ENCODE measurements at regions not wholly inside any gene's neighbourhood (a gene's known extent, or its start where the extent isn't known, plus 50 kb on each side); places are given as distances from the start of the nearest gene placed in this dataset.

DNA sequence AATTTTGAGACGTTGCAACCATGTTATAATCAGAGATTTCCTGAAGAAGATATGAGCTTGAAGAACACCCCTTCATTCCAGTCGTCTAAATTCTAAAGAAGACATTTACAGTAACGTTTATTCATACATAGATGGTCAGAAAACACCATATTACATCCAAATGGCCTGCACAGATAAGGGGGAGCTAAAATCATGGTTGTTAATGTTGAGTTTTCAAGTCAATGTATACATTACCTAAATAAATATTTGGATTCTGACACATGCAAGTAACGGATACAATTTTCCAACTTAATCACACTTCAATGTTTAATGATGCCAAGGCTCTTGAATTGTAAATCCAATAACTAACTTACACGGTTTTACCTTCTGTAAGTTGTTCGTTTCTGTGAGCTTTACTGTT, 318.4 kb downstream of the SLC6A15 start:
- no peaks in the 10 kb centered on the region for H3K9me3 Mint-ChIP-seq
- intact Hi-C loops (cut with micrococcal nuclease) = no loop called here
- DNase-seq = no peak
- TF ChIP-seq, protein P1, sequence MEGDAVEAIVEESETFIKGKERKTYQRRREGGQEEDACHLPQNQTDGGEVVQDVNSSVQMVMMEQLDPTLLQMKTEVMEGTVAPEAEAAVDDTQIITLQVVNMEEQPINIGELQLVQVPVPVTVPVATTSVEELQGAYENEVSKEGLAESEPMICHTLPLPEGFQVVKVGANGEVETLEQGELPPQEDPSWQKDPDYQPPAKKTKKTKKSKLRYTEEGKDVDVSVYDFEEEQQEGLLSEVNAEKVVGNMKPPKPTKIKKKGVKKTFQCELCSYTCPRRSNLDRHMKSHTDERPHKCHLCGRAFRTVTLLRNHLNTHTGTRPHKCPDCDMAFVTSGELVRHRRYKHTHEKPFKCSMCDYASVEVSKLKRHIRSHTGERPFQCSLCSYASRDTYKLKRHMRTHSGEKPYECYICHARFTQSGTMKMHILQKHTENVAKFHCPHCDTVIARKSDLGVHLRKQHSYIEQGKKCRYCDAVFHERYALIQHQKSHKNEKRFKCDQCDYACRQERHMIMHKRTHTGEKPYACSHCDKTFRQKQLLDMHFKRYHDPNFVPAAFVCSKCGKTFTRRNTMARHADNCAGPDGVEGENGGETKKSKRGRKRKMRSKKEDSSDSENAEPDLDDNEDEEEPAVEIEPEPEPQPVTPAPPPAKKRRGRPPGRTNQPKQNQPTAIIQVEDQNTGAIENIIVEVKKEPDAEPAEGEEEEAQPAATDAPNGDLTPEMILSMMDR (IDR thresholded peaks at IDR 0.05) = no peak
- Histone ChIP-seq H3K27me3 (ENCODE audit: control insufficient read depth in 2 of 2, insufficient read depth in 2 of 2, low read length in 2 of 2) (no peaks in the 10 kb centered on the region), H3K4me3 (replicated peaks in 1 of 3; ENCODE audit: low read depth in 2 of 3, low read length in 3 of 3) (no peak overlapping the region), H3K9ac (ENCODE audit: insufficient read depth, low read length, poor library complexity, severe bottlenecking) (no peak overlapping the region), H3K27ac (ENCODE audit: low read depth in 1 of 2, low read length in 2 of 2) (no peak overlapping the region), H3K4me1 (ENCODE audit: control insufficient read depth in 1 of 2, insufficient read depth in 2 of 2, low read length in 2 of 2) (no peaks in the 10 kb centered on the region), H3K79me2 (ENCODE audit: insufficient read depth, low read length) (no peaks in the 10 kb centered on the region), H3K4me2 (replicated peaks; ENCODE audit: extremely low read depth, low read length, poor library complexity, severe bottlenecking) (no peak overlapping the region), H3K9me3 (replicated peaks in 1 of 2; ENCODE audit: control insufficient read depth in 1 of 2, insufficient read depth in 1 of 2, low read length in 2 of 2) (no peaks in the 10 kb centered on the region), H2AFZ (ENCODE audit: insufficient read depth, low read depth, low read length, poor library complexity, severe bottlenecking) (no peak overlapping the region), H3K36me3 (replicated peaks in 1 of 2; ENCODE audit: control insufficient read depth in 1 of 2, insufficient read depth in 2 of 2, low read length in 2 of 2) (no peaks in the 10 kb centered on the region), H4K20me1 (ENCODE audit: insufficient read depth, low read length) (no peaks in the 10 kb centered on the region)
- H3K27ac Mint-ChIP-seq = no peak overlapping the region
- H3K27me3 Mint-ChIP-seq (ENCODE audit: low read depth in 3 of 3) = no peaks in the 10 kb centered on the region
- no peak overlapping the region for H3K4me3 Mint-ChIP-seq
- no peaks in the 10 kb centered on the region for H3K36me3 Mint-ChIP-seq
- WGBS (ENCODE audit: insufficient coverage) = 67% methylated on average over 1 of the region's 6 CpGs
- H3K4me1 Mint-ChIP-seq = no peaks in the 10 kb centered on the region

DNA sequence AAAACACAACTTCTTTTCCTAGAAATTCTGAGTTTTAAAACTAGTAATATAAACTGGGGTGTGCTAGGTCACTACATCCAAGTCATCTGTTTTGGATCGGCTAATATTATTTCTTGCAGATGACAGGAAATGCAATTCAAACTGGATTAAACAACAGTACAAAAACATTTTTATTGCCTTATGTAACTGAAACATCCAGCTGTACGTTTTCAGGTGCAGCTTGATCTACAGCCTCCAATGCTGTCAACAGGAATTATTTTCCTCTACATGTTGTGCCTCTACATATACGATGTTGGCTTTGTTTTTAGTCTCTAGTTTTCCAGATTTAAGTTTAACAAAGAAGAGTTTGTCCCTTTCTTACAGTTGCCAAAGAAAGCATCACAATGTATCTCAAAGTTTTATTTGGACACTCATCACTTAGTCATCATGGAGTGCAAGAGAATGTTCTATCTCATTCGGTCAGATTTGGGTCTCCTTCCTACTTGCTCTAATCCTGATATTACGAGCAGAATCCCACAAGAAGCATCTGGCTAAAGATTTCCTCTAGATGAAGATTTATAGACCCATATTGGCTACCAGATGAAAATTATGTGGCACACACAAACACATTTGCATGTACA, 326.7 kb downstream of the SLC6A15 start:
- H3K4me2 ChIP-seq (replicated peaks; ENCODE audit: extremely low read depth, low read length, poor library complexity, severe bottlenecking) = no peak overlapping the region
- intact Hi-C loops (cut with micrococcal nuclease) = no loop called here
- H3K9me3 Mint-ChIP-seq = no peaks in the 10 kb centered on the region
- H3K36me3 ChIP-seq (replicated peaks in 1 of 2; ENCODE audit: control insufficient read depth in 1 of 2, insufficient read depth in 2 of 2, low read length in 2 of 2) = no peaks in the 10 kb centered on the region
- no peaks in the 10 kb centered on the region for H3K27me3 ChIP-seq (ENCODE audit: control insufficient read depth in 2 of 2, insufficient read depth in 2 of 2, low read length in 2 of 2)
- H3K4me3 Mint-ChIP-seq = no peak overlapping the region
- no peaks in the 10 kb centered on the region for H3K79me2 ChIP-seq (ENCODE audit: insufficient read depth, low read length)
- TF ChIP-seq, protein P1 (IDR thresholded peaks at IDR 0.05) = no peak
- no peak overlapping the region for H3K9ac ChIP-seq (ENCODE audit: insufficient read depth, low read length, poor library complexity, severe bottlenecking)
- H4K20me1 ChIP-seq (ENCODE audit: insufficient read depth, low read length) = no peaks in the 10 kb centered on the region
- no peak overlapping the region for H2AFZ ChIP-seq (ENCODE audit: insufficient read depth, low read depth, low read length, poor library complexity, severe bottlenecking)
- no peaks in the 10 kb centered on the region for H3K9me3 ChIP-seq (replicated peaks in 1 of 2; ENCODE audit: control insufficient read depth in 1 of 2, insufficient read depth in 1 of 2, low read length in 2 of 2)
- no peak overlapping the region for H3K27ac Mint-ChIP-seq
- no CpG with 5 or more reads among the region's 5 CpGs for WGBS (ENCODE audit: insufficient coverage)
- H3K27me3 Mint-ChIP-seq (ENCODE audit: low read depth in 3 of 3) = no peaks in the 10 kb centered on the region
- no peaks in the 10 kb centered on the region for H3K4me1 ChIP-seq (ENCODE audit: control insufficient read depth in 1 of 2, insufficient read depth in 2 of 2, low read length in 2 of 2)
- DNase-seq = no peak
- no peak overlapping the region for H3K4me3 ChIP-seq (replicated peaks in 1 of 3; ENCODE audit: low read depth in 2 of 3, low read length in 3 of 3)
- no peaks in the 10 kb centered on the region for H3K4me1 Mint-ChIP-seq
- no peaks in the 10 kb centered on the region for H3K36me3 Mint-ChIP-seq
- H3K27ac ChIP-seq (ENCODE audit: low read depth in 1 of 2, low read length in 2 of 2) = no peak overlapping the region

All from CD14-positive monocyte (primary cell).